ENCODE measurements at regions not wholly inside any gene's neighbourhood (a gene's known extent, or its start where the extent isn't known, plus 50 kb on each side); places are given as distances from the start of the nearest gene placed in this dataset.

- no peak for DNase-seq (ENCODE audit: low read depth in 2 of 2)
Observed at GRCh38 chr4:53815281-53815680, 224.0 kb upstream of the LNX1 start.

- DNase-seq (ENCODE audit: low read depth in 2 of 2): no peak
Observed at GRCh38 chr4:53813998-53814397, 222.7 kb upstream of the LNX1 start.

DNA sequence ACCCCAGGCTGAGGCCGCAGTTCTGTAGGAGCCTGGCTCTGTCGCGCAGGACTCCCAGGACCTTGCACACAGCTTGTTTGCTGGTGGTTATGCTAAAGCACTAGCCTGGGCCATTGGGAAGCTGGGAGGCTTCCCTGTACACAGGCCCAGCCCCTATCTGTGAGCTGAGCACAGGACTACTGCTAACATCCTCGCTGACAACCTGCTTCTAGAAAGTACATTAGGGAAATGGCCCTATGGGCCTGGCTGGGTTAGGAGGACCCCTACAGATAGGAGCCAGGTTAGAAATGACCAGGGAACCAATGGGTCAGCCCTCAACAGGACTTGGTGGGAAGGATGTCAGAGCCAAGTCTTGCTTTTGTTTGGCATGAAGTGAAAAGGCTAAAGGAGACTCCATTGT is 219.4 kb upstream of the LNX1 start:
- no peak for DNase-seq (ENCODE audit: low read depth in 2 of 2)

GRCh38 chr4:53809816-53810215 is 218.5 kb upstream of the LNX1 start:
- DNase-seq (ENCODE audit: low read depth in 2 of 2): no peak

DNA sequence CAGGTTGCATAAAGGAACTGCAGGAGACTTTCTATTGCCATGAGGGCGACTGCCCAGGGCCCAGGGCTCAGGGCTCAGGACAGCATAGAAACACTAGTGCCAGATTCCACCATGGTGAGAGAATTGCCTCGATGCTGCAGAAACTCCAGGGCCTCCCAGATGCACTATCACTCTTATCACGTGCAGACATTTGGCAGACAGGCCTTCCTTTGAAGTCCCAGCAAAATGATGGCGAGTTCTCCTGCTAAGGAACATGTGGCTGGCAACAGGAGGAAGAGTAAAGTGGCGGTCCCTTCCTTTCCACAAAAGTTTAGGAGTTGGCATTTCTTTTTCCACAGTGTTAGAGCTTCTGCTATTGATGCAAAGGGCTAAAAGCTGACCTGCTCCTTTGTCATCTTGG is 214.0 kb upstream of the LNX1 start:
- no peak for DNase-seq (ENCODE audit: low read depth in 2 of 2)

DNA sequence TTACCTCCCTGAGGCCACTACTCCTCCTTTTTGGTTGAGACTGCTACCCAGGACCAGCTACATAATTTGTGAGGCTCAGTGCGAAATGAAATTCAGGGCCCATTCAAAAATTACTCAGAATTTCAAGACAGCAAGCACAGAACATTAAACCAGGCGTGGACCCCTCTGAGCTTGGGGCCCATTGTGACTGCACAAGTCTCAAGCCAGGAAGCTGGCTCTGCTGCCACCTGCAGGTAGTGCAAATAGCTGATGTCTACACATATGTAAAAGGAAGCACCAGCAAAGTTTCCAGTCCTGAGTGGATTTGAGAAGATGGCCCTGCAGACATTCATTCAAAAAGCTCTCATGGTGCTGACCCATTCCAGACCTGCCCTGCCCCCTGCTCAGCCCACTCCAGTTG is 213.4 kb upstream of the LNX1 start:
- peak in 1 of 2 donors; percentile 7 for DNase-seq (ENCODE audit: low read depth in 2 of 2)

DNA sequence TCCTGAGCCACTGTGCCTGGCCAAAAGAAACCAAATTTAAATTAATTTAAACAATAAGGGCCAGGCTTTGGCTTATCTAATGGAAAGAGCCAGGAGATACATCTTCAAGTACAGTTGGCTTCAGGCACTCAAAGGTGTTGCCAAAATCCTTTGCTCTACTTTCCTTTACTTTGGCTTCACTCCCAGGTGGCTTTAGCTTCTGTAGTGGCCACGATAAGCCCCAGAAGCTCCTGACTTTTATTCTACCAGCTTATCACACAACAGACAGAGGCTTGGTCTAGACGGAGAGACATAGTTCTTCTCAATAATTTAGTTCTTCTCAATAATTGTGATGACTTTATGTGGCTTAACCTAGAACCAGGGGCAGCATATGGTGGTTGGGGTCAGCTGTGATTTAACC is 211.2 kb upstream of the LNX1 start:
- DNase-seq (ENCODE audit: low read depth in 2 of 2): no peak

DNA sequence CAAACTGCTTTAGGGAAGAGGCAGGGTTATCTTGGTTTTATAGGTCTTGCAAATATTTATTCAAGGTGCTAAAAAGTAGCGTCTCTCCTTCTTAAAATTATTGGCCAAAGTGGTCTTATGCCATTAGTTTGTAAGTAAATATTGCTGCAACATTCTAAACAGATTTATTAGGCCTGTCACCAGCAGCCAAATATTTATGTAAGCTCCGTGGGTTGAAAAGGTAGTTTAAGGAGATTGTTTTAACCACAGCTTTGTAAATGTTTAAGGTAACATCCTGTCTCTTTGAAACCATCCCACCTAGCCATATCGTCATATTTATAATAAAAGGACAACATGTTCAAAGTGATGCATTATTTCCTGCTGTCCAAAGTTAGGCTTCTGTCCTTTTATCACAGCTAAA is 210.1 kb upstream of the LNX1 start:
- DNase-seq (ENCODE audit: low read depth in 2 of 2): no peak

DNA sequence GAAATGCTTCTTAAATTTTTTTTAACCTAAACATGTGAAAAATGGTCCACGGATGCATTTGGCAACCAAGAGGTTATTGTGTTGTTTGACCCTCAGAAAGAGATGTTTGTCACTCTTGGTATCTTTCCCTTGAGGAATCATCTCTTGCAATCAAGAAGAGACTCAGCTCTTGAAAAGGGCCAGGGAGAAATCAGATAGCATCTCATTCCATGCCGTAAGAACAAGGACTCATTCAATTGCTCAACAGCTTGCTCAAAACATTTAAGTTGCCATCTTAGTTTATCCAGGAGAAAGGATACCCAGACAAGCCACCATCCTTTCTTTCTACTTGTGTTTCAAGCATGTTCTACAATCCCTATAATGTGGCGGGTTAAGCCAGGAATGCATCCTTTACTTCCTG is 209.5 kb upstream of the LNX1 start:
- no peak for DNase-seq (ENCODE audit: low read depth in 2 of 2)

DNA sequence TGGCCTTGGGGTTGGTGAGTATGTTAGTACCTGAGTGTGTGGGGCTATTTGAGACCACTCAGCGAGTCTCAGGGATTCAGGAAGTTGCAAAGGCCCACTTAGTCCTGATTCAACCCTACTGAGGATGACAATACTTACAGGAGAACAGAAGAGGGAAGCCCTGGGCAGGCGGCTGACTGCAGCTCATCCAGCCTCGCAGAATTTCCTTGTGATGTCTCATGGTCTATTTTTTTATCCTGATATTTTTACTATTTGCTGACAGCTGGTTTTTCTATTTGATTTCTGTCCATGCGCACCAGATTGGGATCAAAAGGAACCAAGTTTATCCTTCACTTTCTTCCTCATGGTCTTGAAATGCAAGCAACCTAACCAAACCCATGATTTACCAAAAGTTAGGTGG is 201.8 kb upstream of the LNX1 start:
- no peak for DNase-seq (ENCODE audit: low read depth in 2 of 2)

- no peak for DNase-seq (ENCODE audit: low read depth in 2 of 2)
Observed at GRCh38 chr4:53790286-53790685, 199.0 kb upstream of the LNX1 start.

DNA sequence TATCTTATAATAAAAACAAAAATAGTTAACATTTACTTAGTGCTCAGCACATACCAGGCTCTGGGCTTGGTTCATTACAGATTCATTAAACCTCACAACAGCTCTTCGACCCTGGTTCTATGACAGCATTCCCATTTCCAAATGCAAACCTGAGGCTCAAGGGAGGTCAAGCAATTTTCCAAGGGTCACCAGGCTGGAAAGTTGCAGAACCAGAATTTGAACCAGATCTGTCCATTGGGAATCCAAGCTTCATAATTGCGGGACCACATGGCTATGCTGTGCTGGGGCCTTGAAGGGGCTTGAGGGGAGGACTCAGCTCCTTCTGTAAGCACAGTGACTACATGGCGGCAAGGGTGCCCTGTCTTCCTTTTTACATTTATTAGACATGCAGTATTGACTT is 197.3 kb upstream of the LNX1 start:
- DNase-seq (ENCODE audit: low read depth in 2 of 2): no peak

DNA sequence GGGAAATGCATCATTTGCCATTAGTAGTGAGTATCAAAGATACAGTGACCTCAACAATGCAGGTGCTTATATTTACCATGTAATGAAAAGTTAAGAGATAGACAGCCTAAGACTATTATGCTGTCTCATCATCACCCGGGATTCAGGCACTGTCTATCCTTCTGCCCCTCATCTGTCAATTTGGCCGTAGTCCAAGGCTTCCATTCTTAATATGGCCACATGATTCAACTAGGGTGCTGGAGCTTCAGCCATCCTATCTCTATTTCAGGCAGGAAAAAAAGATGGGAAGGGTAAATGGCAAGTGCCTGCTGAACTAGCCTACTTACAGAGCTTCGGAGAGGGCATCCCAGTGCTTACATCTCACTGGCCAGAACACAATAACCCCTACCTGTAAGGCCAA is 196.7 kb upstream of the LNX1 start:
- DNase-seq (ENCODE audit: low read depth in 2 of 2): no peak

- no peak for DNase-seq (ENCODE audit: low read depth in 2 of 2)
Observed at GRCh38 chr4:53786632-53787031, 195.3 kb upstream of the LNX1 start.

DNA sequence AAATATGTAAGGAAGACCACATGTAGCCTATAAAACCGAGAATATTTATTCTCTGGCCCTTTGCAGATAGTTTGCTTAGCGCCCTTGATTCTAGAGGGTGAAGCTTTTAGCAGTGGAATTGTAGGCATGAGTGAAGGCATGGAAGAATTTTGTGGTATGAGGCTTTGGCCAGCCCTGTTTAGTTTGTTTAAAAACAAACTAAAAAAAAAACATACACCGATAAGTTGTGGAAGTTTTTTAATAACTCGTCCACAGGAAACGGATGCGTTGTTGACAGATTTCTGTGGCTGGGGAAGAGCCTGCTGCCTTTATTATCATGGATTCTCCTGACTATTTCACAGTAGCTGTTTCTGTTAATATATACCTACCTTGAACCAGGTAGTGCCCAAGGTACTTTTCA is 194.7 kb upstream of the LNX1 start:
- DNase-seq (ENCODE audit: low read depth in 2 of 2): no peak

GRCh38 chr4:53784112-53784511 is 192.8 kb upstream of the LNX1 start:
- no peak for DNase-seq (ENCODE audit: low read depth in 2 of 2)

GRCh38 chr4:53783208-53783859 is 192.0 kb upstream of the LNX1 start:
- DNase-seq (ENCODE audit: low read depth in 2 of 2): no peak

DNA sequence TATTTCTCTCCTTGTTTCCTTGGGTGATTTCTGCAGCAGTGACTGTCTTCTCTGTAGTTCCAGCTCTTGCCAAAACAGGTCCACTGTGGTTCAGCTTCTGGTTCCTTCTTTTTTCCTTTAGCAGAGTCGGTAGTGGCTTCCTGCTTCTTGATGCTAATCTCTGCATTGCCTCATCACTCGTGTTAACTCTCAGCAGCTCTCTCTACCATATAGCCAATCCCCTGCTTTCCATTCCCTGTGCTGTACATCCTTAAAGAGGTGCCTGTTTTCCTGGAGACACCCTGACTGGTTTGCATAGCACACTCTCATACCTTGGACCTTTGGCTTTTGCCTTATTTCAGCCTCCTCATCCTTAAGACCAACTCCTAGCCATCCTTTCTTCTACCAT is 191.2 kb upstream of the LNX1 start:
- no peak for DNase-seq (ENCODE audit: low read depth in 2 of 2)

- no peak for DNase-seq (ENCODE audit: low read depth in 2 of 2)
Observed at GRCh38 chr4:53781629-53782457, 190.6 kb upstream of the LNX1 start.

DNA sequence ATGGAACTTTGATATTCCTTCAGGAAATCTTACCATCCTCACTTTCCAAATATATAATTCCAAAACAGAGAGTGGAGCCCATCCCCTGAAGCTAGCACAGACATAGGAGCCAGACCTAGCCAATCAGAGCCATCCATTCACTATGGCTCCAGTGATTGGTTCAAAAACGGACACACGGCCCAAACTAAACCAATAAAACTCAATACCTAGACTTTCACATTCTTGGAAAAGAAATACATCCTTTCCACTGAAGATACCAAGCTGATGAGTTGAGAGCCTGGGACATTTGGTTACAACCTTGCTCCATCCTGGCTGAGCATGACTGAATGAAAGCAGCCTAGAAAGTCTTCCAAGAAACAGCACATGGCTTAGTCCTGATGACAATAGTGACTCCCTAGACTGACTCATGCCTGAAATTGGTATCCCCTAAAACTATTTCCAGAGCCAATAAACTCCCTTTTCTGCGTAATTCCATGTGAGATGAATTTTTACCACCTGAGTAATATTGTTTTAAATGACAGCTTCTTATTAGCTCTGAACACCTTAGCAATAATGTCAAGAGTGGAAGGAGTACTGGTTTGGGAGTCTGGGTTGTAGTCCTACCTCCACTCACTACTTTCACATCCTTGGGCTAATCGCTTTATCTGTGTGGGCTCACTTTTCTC is 189.6 kb upstream of the LNX1 start:
- no peak for DNase-seq (ENCODE audit: low read depth in 2 of 2)

DNA sequence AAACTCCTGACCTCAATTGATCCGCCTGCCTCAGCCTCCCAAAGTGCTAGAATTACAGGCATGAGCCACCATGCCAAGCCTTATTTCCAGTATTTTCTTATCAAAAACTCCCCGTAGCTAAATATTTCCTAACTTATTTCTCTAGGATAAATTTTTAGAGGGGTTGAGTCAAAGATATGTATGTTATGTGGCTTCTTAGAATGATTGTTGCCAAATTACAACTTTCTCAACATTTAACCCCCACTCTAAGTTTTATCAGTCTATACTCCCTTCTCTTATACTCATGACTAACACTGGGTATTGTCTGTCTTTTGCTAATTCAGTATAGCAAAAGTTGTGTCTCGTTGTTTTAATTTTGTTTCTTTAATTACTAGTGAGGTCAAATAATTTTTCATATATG is 187.7 kb upstream of the LNX1 start:
- no peak for DNase-seq (ENCODE audit: low read depth in 2 of 2)

- DNase-seq (ENCODE audit: low read depth in 2 of 2): no peak
Observed at GRCh38 chr4:53778155-53778554, 186.9 kb upstream of the LNX1 start.
